ENCODE measurements at regions not wholly inside any gene's neighbourhood (a gene's known extent, or its start where the extent isn't known, plus 50 kb on each side); places are given as distances from the start of the nearest gene placed in this dataset.
"Not testable (repeated sequence)": the region's sequence is repeated elsewhere in the genome, so short reads cannot be mapped to it uniquely, and the experiment has no call there.

DNA sequence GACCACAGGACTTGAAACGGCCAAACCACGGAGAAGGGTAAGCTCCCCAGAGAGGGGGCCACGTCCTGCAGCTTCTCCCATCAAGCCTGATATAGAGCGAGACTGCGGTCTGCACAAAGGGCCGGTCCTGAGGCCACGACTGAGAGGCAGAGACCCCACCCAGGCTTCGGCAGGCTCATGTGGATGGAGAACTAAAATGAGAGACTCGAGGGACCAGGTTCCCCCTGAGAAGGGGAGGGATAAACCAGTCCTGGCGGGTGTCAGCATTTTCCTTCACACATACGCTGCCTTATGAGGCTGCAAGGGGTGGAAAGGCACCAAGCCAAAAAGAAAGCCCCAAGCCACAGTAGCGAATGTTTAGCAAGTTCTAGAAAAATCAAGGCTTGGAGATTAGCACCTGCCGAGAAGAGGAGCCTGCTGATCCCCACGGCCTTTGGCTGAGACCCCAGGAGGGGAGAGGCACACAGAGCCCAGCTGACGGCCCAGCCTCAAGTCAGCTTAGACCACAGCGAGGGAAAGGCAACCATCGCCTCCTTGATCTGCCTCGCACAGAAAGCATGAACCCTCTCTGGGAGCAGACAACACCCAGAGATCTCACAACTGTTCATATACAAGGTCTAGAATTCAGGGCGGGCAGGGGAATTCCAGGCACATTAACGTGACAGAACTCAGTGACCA, 92.6 kb upstream of the RNF32 start:
- DNase-seq (ENCODE audit: low read depth) = no peak

DNA sequence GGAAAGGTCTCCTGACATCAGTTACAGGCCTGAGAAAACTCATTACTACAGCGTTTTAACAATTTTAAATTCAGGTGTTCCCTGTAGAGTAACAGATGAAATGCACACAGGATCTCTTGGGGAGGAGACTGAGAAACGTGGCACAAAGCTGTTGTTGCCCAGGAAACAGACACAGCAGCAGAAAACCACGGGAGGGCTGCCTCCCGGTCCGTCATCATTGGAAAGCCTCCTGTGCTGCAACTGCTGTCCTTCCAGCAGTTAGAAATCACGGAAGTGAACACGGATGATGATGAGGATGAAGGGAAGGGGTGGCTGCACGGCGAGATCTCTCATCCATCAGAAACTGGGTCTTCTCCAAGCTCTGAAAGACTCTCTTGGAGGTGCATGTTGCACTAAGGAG, 94.6 kb upstream of the RNF32 start:
- no peak for DNase-seq (ENCODE audit: low read depth)

DNA sequence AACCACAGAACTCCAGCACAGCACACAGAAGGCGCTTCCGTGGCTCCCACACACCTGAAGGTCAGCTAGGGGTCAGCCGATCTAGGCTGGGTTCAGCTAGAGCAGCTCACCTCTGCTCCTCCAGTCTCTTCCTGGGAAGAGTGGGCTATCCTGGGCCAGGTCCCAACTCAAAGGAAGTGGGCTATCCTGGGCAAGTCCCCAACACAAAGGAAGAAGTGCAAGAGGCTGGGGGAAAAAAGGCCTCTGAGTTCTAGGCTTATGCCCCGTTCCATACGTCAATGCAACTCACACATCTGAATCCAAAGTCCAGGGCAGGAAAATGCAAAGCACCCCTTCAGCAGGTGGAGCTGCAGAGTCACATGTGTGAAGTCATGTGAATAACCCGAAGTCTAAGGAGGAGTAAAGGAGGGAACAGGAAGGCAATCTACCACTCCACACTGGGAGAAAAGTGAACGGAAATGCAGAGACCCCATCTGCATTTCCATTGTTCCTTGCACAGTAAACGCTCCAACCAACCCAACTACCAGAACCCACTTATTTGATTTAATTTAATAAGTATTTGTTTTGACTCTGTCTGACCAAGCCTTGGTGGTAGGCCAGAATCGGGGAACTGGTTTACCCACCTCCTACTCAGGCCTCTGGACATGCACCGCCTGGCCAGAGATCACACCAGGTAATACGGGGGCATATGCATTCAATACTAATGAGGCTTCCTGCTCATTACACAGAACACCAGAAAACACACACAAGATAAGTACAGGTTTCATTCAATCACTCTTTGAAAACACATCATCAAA, 95.5 kb upstream of the RNF32 start:
- no peak for DNase-seq (ENCODE audit: low read depth)

DNA sequence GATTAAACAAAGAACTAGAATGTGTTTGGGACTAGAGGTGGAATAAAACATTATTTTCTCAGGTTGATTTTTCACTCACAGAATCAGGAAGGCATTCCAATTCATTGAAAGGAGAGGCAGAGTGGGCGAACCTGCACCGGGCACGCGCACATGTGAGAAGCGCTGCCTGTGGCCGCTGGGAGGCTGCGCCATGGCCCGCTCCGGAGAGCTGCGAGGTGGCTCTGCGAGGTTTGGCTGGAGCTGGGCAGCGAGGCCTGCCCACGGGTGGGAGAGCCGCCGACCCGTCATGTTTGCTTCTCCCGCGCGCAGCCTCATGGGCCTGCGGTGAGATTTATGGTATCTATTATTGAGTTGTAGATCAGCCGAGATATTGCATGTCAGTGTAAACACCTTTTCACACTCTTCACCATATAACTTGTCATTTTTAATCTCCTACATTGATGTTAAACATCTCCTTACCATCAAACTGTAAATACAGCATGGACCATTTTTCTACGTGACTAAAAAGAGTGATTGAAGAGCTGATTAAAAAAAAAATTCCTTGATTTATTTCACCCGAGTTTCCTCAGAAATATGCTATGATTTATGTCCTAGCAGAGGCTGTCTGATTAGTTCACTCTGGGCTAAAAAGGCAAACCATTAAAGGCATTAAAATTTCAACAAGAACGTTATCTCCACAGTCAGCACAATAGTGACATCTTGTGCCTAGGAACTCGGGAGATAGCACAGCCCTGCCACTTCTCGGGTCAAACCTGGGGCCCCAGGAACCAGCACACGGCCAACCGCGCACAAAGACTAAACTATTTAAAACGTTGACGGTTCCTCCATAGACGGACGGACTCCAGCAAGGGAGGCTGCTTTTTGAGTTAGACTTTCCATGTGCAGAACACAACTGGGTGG, 96.6 kb upstream of the RNF32 start:
- no peak for DNase-seq (ENCODE audit: low read depth)

DNA sequence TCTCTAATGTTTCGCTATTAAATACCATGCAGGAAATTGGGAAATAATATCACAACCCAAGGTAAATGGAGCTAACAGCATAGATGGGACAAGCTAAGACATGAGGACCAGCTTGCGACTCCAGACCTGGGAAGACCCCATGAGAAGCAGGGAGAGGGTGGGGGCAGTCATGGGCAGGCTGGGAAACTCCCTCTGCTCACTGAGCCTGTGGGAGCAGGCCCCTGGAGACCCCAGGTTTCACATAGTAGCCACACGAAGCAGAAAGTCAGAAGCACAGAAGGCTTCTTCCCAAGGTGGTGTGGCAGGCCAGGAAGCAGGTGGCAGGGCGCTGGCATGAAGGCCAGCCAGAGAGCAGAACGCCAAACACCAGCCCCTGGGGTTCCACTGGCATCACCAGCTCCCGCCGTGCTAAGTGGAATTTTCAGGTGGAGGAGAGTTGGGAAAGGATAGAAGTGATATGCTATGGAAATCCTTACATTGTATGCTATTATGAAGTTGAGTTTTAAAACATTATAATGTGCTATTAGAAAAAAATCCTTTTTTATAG, 99.9 kb upstream of the RNF32 start:
- no peak for DNase-seq (ENCODE audit: low read depth)

DNA sequence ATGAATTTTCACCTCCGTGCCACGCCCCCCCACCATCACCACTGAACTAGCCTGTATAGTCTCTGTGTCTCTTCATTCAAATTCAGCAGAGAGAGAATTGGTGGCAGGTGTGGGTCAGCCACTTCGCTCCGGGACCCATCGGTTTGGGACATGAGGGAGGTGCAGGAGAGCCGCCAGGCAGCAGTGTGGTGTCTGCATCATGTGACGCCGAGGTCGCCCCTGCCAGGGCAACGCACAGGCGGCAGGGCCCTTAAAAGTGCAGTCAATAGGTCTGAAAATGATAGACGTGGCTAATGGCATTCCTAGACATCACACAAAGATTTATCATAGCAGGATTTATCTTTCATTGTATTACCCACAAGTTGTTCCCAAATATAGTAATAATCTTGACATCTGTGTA, 100.6 kb upstream of the RNF32 start:
- DNase-seq (ENCODE audit: low read depth) = no peak

DNA sequence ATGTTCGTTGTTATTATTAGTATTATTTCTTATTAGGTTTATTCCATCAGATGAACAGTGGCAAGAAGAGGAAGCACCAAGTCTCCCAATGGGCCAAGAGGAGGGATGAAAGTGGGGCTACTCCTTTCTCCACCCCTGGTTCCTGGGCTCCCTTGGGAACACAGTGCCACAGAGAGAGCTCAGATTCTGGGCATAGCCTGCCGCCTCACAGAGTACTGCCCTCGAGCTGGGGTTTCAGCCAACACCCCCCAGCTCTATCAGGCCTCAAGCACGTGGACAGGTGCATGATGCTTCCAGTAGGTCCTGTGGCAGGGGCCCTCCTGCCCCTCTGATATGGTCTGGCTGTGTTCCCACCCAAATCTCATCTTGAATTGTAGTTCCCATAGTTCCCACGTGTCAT, 103.6 kb upstream of the RNF32 start:
- DNase-seq (ENCODE audit: low read depth) = no peak

DNA sequence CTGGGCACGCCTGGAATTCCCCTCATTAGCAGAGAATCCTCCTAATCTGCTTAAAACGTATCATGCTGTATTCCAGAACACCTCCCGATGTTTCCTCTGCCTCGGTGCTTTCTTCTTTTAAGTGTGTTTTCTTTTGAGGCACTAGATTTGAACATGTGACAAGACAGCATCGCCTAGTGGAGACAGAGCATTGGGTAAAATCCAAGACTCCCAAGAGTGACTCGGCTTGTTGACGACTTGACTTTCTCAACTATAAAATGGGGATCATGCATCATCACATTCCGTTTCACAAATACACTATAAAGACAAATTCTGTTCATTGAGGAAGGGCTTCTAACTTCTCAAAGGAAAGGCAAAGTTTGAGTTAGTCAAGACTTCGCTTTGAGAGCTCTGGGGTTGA, 105.6 kb upstream of the RNF32 start:
- DNase-seq (ENCODE audit: low read depth) = peak; percentile 7

DNA sequence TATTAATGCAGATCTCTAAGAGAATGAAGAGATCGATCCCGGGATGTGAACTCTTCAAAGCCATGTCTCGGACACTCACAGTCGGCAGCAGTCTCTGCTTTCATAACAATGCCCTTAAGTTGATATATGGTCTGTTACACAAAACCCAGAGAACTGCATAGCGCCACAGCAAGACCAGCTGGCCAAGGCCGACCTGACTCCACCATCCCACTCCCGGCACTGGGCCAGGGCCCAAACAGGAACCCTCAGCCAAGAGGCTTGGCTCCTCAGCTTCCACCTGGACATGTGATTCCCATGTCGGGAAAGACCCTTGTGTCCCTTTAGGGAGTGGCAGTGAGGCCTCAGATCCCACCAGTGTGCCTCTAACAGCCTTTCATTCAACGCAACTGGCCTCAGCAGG, 106.6 kb upstream of the RNF32 start:
- DNase-seq (ENCODE audit: low read depth) = no peak

DNA sequence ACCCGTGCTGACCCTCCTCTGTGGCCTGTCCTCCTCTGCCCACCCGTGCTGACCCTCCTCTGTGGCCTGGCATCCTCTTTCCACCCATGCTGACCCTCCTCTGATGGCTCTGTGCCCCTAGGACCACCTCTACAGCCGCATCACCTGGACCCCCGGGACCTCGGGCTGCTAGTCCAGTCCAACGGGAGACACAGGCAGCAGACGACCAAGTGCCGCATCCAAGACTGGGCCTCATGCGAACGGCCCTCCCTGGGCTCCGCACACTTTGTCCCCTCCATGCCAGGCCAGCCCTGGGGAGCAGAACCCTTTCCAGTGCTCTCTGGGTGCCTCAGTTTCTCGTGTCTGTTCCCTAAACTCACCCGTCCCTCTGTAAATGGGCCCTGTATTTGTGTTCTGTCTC, 107.2 kb upstream of the RNF32 start:
- DNase-seq (ENCODE audit: low read depth) = no peak

DNA sequence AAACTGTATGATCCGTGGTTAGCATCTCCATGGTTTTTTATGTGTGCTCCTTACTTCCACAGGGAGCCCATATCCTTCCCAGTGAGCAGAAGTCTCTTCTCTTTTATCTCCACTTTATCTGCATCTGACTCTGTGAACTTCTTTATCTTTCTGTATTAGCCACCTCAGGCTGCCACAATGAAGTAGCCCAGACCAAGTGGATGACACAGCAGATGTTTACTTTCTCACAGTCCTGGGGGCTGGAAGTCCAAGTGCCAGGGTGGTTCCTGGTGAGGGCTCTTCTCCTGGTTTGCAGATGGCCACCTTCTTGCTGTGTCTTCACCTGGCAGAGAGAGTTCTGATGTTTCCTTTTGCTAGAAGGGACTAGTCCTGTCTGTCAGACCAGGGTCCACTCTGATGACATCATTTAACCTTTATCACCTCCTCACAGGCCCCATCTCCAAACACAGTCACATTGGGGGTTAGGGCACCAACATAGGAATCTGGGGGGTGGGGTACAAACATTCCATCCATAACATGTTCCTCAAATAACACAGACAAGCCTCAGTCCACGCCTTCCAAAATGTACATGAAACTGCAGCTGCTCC, 108.5 kb upstream of the RNF32 start:
- DNase-seq (ENCODE audit: low read depth) = no peak

DNA sequence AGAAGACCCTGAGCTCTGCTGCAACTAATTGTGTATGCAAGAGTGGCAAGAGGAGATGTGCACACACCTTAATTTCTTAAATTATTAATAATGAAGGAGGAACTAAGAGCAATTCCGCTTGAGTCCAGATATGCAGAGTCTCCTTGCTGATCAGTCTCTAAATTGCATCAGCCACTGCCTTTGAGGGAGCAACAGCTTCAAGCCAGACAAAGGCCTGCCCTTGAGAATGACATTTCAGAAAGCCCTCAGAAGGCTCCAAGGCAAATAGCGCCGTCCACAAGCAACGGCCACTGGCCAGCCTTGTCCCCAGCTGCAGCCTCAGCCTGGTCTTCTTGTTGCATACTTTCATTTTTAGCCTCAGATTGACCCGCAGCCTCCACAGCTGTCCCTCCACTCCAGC, 110.6 kb upstream of the RNF32 start:
- DNase-seq (ENCODE audit: low read depth) = no peak

DNA sequence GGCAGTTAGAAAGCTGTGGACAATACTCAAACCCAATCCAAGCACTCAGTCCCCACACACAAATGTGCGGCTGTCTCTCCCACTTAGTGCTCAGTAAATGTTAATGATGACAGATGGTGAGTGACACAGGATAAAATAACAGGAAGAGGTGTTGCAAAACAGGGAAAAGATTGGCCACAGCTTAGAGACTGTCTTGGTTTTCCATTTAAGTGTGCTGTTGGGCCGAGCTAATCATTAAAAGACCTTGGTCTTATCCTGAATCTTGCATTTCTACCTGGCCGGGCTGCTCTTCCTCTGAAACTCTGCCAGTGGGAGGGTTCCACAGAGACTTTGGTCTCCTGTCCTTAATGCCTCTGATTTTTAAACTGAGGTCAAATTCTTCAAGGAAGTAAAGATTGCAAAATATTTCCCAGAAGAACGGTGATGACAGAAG, 113.1 kb upstream of the RNF32 start:
- no peak for DNase-seq (ENCODE audit: low read depth)

DNA sequence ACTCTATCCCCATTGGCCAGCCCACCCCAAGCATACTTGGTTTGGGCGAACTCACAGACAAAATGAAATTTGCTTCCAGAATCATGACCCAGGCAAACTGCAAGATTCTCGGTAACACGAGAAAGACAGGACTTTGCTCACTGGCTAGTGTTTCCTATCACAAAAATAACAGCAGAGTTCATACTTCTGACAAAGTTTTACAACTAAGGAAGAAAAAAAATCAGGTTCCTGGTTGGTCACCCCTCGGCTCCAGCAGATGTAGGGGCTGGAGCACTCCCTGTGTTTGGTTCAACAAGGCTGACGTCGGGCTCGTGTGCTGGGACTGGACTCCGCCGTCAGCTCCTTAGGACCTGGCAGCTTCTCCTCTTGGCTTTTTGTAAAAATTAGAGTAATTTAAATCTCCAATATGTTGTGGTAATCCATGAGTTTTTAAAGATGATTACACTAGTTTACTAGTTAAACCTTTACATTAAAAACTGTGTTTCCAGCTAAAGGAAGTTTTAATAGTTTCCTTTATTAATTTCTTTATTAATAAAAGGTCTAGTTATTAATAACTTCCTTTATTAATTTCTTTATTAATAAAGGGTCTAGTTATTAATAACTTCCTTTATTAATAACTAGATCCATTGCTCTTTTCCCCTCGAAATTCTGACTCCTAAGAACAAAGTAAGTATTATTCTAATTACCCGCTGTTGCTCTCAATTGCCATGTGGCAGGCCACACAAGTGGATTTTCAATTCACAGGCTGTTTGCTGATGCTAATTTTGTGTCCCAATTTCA, 115.6 kb upstream of the RNF32 start:
- no peak for DNase-seq (ENCODE audit: low read depth)

DNA sequence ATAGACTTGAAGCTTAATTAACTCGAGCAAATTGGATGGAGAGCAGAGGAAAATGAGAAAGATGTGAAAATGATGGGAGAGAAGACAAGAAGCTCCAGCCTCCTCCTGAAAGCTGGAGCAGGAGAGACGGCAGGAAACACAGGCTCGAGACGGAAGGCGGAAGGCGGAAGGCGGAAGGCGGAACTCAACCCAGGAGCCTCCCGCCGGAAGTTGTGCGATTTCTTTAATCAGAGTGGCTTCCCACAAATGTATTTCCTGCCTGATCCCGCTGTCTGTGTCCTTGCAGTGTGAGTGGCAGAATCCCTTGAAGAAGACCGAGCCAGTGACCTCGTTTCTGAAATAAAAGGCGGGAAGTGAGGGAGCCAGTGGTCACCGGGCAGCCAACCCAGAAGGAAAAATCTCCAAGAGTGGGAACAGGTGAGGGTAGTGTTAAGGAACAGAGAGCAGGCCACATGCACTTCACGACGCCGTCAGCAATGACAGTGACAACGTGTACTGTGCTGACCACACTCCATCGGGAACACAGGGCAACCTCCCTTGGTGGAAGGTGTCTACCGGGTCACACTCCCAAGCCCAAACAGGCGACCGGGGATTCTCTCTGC, 117.0 kb upstream of the RNF32 start:
- DNase-seq (ENCODE audit: low read depth) = no peak

DNA sequence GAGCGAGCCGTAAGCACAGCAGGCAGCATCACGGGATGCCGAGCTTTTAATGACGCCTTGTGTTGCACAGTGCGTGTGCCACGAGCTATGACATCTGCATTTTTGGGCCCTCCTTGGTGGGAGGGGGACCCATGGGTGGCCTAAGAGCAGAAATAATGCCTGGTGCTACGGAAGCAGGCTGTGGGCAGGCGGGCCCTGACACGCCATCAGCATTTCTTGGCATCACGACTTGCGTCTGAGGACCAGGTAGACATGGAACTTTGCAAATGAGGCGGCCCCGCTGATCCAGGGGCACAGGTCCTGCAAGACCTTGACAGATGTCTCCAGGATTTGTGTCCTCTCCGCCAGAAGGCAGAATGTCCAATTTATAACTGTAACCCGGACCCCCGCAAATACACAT, 117.8 kb upstream of the RNF32 start:
- no peak for DNase-seq (ENCODE audit: low read depth)

DNA sequence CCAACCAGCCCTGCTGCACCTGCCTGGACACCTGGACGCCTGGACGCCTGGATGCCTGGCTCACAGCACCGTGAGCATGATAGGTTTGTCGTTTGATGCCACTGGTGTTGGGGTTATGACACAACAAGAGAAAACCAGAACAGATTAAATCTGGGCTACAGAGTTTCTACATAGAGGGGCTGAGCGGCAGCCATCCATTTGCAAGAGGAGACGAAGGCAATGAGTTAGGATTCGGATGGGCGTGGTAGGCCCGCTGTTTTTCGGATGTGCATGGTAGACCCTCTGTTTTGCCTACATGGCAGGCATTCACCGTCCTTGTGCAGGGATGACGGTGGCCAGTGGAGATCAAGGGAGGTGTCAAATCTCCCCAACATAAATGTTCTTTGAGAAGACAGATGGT, 121.5 kb upstream of the RNF32 start:
- no peak for DNase-seq (ENCODE audit: low read depth)

DNA sequence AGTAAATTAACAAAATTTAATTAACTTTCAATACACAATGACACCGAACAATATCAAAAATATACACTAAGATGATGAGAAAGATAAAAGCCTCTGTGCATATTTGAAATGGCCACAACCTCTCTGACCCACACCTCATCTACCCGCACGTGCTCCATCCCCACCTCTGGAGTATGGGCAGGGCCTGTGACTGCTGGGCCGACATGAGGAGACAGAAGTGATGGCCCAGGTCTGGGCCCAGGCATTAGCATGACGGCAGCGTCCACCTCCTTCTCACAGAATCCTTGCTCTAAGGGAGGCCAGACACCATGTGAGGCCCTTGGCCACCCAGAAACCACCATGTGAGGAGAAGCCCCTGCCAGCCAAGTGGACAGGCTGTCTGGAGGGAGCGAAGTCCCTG, 122.1 kb upstream of the RNF32 start:
- no peak for DNase-seq (ENCODE audit: low read depth)

DNA sequence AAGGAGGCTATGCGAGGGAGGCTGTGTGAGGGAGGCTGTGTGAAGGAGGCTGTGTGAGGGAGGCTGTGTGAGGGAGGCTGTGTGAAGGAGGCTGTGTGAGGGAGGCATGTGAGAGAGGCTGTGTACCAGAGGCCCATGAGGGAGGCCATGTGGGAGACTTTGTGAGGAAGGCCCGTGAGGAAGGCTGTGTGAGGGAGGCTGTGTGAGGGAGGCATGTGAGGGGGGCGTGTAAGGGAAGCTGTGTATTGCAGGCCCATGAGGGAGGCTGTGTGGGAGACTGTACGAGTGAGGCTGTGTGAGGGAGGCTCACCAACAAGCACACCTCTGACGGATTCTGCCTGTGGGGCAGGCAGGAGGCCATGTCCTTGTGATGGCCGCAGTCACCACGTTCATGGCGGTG, 122.7 kb upstream of the RNF32 start:
- not testable (repeated sequence) for DNase-seq (ENCODE audit: low read depth)

DNA sequence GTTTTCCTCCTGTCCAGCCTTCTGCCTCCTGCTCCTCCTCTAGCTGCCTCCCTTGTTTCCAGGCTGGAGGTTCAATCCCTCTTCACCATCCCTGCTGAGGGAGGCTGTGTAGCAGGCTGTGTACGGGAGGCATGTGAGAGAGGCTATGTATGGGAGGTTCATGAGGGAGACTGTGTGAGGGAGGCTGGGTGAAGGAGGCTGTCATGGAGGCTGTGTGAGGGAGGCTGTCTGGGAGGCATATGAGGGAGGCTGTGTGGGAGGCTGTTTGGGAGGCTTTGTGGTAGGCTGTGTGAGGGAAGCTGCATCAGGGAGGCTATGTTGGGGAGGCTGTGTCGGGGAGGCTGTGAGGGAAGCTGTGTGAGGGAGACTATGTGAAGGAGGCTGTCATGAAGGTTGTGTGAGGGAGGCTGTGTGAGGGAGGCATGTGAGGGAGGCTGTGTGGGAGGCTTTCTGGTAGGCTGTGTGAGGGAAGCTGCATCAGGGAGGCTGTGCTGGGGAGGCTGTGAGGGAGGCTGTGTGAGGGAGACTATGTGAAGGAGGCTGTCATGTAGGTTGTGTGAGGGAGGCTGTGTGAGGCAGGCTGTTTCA, 123.7 kb upstream of the RNF32 start:
- no peak for DNase-seq (ENCODE audit: low read depth)
